Endothelial cell of umbilical vein (primary cell): ENCODE measurements at regions not wholly inside any gene's neighbourhood (a gene's known extent, or its start where the extent isn't known, plus 50 kb on each side); places are given as distances from the start of the nearest gene placed in this dataset.

Experiments used
- BruUV-seq: library from RNA; stranded (reverse); fragments of 400-500 nt; replicated peaks from 2 replicates; lab custom pipeline; 2021; lab: Mats Ljungman, UMichigan
- CTCF ChIA-PET: fragments of 300-600, 350-600 bp; sonication (Branson Sonifier 250); formaldehyde crosslinking; loops from one replicate; lab custom pipeline; 2021; ENCODE audit warnings: antibody characterized with exemption, inconsistent platforms; lab: Charles Lee
- POLR2A ChIA-PET: fragments of 300-600, 350-600 bp; sonication (Branson Sonifier 250); formaldehyde crosslinking; loops from one replicate; lab custom pipeline; 2021; ENCODE audit warnings: antibody characterized with exemption, inconsistent platforms; lab: Charles Lee
- DNase-seq: peaks from one replicate; pipeline ENCODE4 v3.0.0-alpha.2; 2011; ENCODE audit warnings: low read depth, low spot score
- FAIRE-seq: peaks from 2 replicates; lab custom pipeline; 2011; peaks lifted over from hg19 to GRCh38; lab: Jason Lieb, UNC
- H2AFZ ChIP-seq: 2 replicates; pipeline ENCODE4 v1.6.0; 2012; ENCODE audit warnings: low read depth, low read length, control low read depth, inconsistent platforms
- H3K27ac ChIP-seq: 2 replicates; pipeline ENCODE4 v1.5.1; 2011; ENCODE audit warnings: low read depth, mild to moderate bottlenecking, control low read depth, low read length, moderate library complexity; ENCODE audit not compliant: insufficient read depth
- H3K27me3 ChIP-seq, 2 experiments: 2 replicates each; pipeline versions ENCODE4 v1.6.0 to v1.6.1; 2011; ENCODE audit warnings: low read length in 2 of 2, mixed read lengths in 1 of 2; ENCODE audit not compliant: control insufficient read depth in 2 of 2, insufficient read depth in 2 of 2
- H3K36me3 ChIP-seq, 2 experiments: 2 replicates in 1 of 2; 3 replicates in 1 of 2; pipeline ENCODE4 v1.5.1; 2011; ENCODE audit warnings: low read length in 2 of 2, mild to moderate bottlenecking in 1 of 2, moderate library complexity in 1 of 2; ENCODE audit not compliant: control insufficient read depth in 2 of 2, insufficient read depth in 2 of 2; ENCODE audit errors: extremely low read depth in 1 of 2
- H3K4me1 ChIP-seq: 3 replicates; pipeline ENCODE4 v1.5.1; 2011; ENCODE audit warnings: mild to moderate bottlenecking, low read length; ENCODE audit not compliant: control insufficient read depth, insufficient read depth; ENCODE audit errors: extremely low read depth
- H3K4me2 ChIP-seq: 2 replicates; pipeline ENCODE4 v1.6.1; 2011; ENCODE audit warnings: low read length, control low read depth, mixed read lengths; ENCODE audit not compliant: insufficient read depth
- H3K4me3 ChIP-seq, 3 experiments: fragments of 200-600 bp in 1 of 3; sonication (generic), shearing (Covaris generic) in 1 of 3; replicated peaks in 1 of 3; 2 replicates each; pipeline ENCODE4 v1.5.1; 2011 to 2016; ENCODE audit warnings: control low read depth in 3 of 3, low read length in 3 of 3, mild to moderate bottlenecking in 2 of 3, inconsistent platforms in 1 of 3, low read depth in 1 of 3, moderate library complexity in 1 of 3; ENCODE audit not compliant: insufficient read depth in 1 of 3
- H3K79me2 ChIP-seq: 2 replicates; pipeline ENCODE4 v1.6.0; 2012; ENCODE audit warnings: low read length, inconsistent platforms; ENCODE audit not compliant: control insufficient read depth, insufficient read depth
- H3K9ac ChIP-seq: replicated peaks from 2 replicates; pipeline ENCODE3; 2011; ENCODE audit warnings: low read length, control low read depth; ENCODE audit not compliant: insufficient read depth; ENCODE audit errors: extremely low read depth
- H3K9me1 ChIP-seq: replicated peaks from 3 replicates; pipeline ENCODE4 v1.6.0; 2011; ENCODE audit warnings: mild to moderate bottlenecking, low read length; ENCODE audit not compliant: control insufficient read depth, insufficient read depth; ENCODE audit errors: extremely low read depth
- H3K9me3 ChIP-seq: replicated peaks from 2 replicates; pipeline ENCODE4 v1.5.1; 2012; ENCODE audit warnings: low read length, inconsistent platforms; ENCODE audit not compliant: control insufficient read depth, insufficient read depth
- H4K20me1 ChIP-seq: replicated peaks from 2 replicates; pipeline ENCODE3; 2011; ENCODE audit warnings: mild to moderate bottlenecking, low read length; ENCODE audit not compliant: control insufficient read depth, insufficient read depth; ENCODE audit errors: extremely low read depth
- CTCF ChIP-seq, 2 donors: IDR thresholded peaks; 1 replicate in 1 of 2; 2 replicates in 1 of 2; pipeline ENCODE4 v1.5.1; 2011; ENCODE audit warnings: low read length in 2 of 2, mild to moderate bottlenecking in 2 of 2, moderate library complexity in 2 of 2, control low read depth in 1 of 2, inconsistent platforms in 1 of 2, low read depth in 1 of 2; ENCODE audit not compliant: insufficient read depth in 1 of 2; ENCODE audit errors: extremely low read depth in 1 of 2
- EZH2 ChIP-seq: IDR thresholded peaks from 2 replicates; pipeline ENCODE4 v1.6.1; 2012; ENCODE audit warnings: borderline replicate concordance, low read depth, mild to moderate bottlenecking, moderate library complexity, low read length, inconsistent platforms; ENCODE audit not compliant: severe bottlenecking
- FOS ChIP-seq: IDR thresholded peaks from 2 replicates; pipeline ENCODE4 v1.6.1; 2011; ENCODE audit warnings: mild to moderate bottlenecking, low read length, moderate library complexity, borderline replicate concordance; ENCODE audit not compliant: insufficient read depth
- GATA2 ChIP-seq: IDR thresholded peaks from 2 replicates; pipeline ENCODE4 v1.7.0; 2011; ENCODE audit warnings: low read depth, mild to moderate bottlenecking, moderate library complexity, mixed read lengths, low read length; ENCODE audit not compliant: insufficient read length, insufficient read depth
- JUN ChIP-seq: IDR thresholded peaks from 2 replicates; pipeline ENCODE4 v1.6.1; 2011; ENCODE audit warnings: borderline replicate concordance, low read depth; ENCODE audit not compliant: insufficient read length, insufficient read depth
- MAX ChIP-seq: IDR thresholded peaks from 2 replicates; pipeline ENCODE4 v1.6.1; 2011; ENCODE audit not compliant: insufficient read depth, insufficient read length
- MYC ChIP-seq: IDR thresholded peaks from one replicate; pipeline ENCODE4 v1.6.1; 2011; ENCODE audit warnings: mild to moderate bottlenecking, low read depth, low read length
- POLR2A ChIP-seq: IDR thresholded peaks from 2 replicates; pipeline ENCODE4 v1.6.1; 2012; ENCODE audit warnings: low read depth, mild to moderate bottlenecking, control low read depth, low read length
- POLR2AphosphoS5 ChIP-seq: IDR thresholded peaks from 2 replicates; pipeline ENCODE4 v1.6.1; 2012; ENCODE audit warnings: low read depth, mild to moderate bottlenecking, control low read depth, low read length, moderate library complexity; ENCODE audit not compliant: insufficient read depth
- dilution Hi-C: fragments of 300-500 bp; cut with MboI; formaldehyde crosslinking; loops from one replicate; pipeline ENCODE4 v1.15.0; 2019; ENCODE audit warnings: low sequenced_read_pairs; ENCODE audit not compliant: extremely low pct_ligation_motif_present
- intact Hi-C: fragments of 100-400 bp; cut with micrococcal nuclease; formaldehyde crosslinking; loops from one replicate; pipeline ENCODE4 v1.10.0; 2022

GRCh38 chr3:82505079-82505756, 743.8 kb upstream of the GBE1 start:
- ChIA-PET POLR2A (no interaction called here), CTCF (no interaction called here)
- BruUV-seq: no TSS peak
- Histone ChIP-seq H3K9me1 (no peaks in the 10 kb centered on the region), H3K9ac (no peak overlapping the region), H3K27me3 (no peaks in the 10 kb centered on the region), H2AFZ (no peak overlapping the region), H3K9me3 (peaks cover 6% of the 10 kb centered on the region), H4K20me1 (no peaks in the 10 kb centered on the region), H3K4me1 (no peaks in the 10 kb centered on the region), H3K4me3 (no peak overlapping the region), H3K36me3 (no peaks in the 10 kb centered on the region), H3K79me2 (no peaks in the 10 kb centered on the region), H3K4me2 (no peak overlapping the region), H3K27ac (no peak overlapping the region)
- intact Hi-C loops (no loop called here), dilution Hi-C loops (no loop called here)
- DNase-seq (no peak), FAIRE-seq (no peak)
- TF ChIP-seq CTCF (IDR thresholded peaks at IDR 0.05; ENCODE audit: extremely low read depth in 1 of 2, insufficient read depth in 1 of 2, low read depth in 1 of 2, low read length in 2 of 2) (no peak), MAX (no peak), MYC (no peak), GATA2 (no peak), JUN (no peak), POLR2A (no peak), POLR2AphosphoS5 (no peak), FOS (no peak), EZH2 (no peak)
